Pancreas (tissue), 10 donors: ENCODE measurements at regions not wholly inside any gene's neighbourhood (a gene's known extent, or its start where the extent isn't known, plus 50 kb on each side); places are given as distances from the start of the nearest gene placed in this dataset.

Experiments
- ATAC-seq, 4 donors: fragments of 200-7000 bp; cut with Tn5 transposase; one replicate each; pipeline versions ENCODE4 v1.8.0 to v1.9.1; 2020; ENCODE audit warnings: mild to moderate bottlenecking in 4 of 4, moderate library complexity in 4 of 4
- DNase-seq, 6 donors: peaks; one replicate each; pipeline ENCODE4 v3.0.0-alpha.2; 2020
- FAIRE-seq: peaks from 2 replicates; lab custom pipeline; 2012; peaks lifted over from hg19 to GRCh38; lab: Jason Lieb, UNC
- H3K27ac ChIP-seq, 4 donors: fragments of 200-600 bp; sonication (generic); 1 replicate in 3 of 4; 2 replicates in 1 of 4; pipeline versions ENCODE4 v1.5.0 to v1.8.0; 2020
- H3K27me3 ChIP-seq, 4 donors: fragments of 200-600 bp; one replicate each; pipeline ENCODE4 v1.8.0; 2021
- H3K36me3 ChIP-seq, 3 donors: fragments of 200-600 bp; sonication (generic) in 1 of 3; one replicate each; pipeline versions ENCODE4 v1.5.0 to v1.8.0; 2020 to 2021
- H3K4me1 ChIP-seq, 3 donors: fragments of 200-600 bp; one replicate each; pipeline ENCODE4 v1.8.0; 2021
- H3K4me3 ChIP-seq, 4 donors: fragments of 200-600 bp; sonication (generic) in 2 of 4; one replicate each; pipeline versions ENCODE4 v1.5.0 to v1.8.0; 2020 to 2021
- H3K9me3 ChIP-seq, 4 donors: fragments of 200-600 bp; one replicate each; pipeline ENCODE4 v1.8.0; 2021
- WGBS, 2 donors: extraction: QIAGEN DNeasy Blood & Tissue Kit; methylation state at CpG; one replicate each; pipeline ENCODE4 v1.1.7; 2013; 5-methylcytosine and 5-hydroxymethylcytosine counted together
- intact Hi-C, 3 donors: fragments of 100-400 bp; cut with DNase I; formaldehyde crosslinking; loops; one replicate each; pipeline versions ENCODE4 v1.11.1 to v1.14.2; 2022
- TF ChIP-seq, protein P1 (sequence below), 4 donors: fragments of 200-600 bp; sonication (generic) in 3 of 4; IDR thresholded peaks; one replicate each; pipeline versions ENCODE4 v1.5.0 to v1.8.0; 2021; ENCODE audit warnings: antibody characterized with exemption in 4 of 4
- donor health status: healthy with polysubstance abuse.
- donor health status: DM: no; HTN: no; CAD: no; lungs with moderate emphysema.
- donor health status: DM: no; HTN: no; CAD: no.
- donor health status: control.
- donor health status: control.
- donor health status: Bipolar disorder and iron deficiency.
- donor health status: DM: yes; HTN: yes; CAD: no.
- donor health status: DM: no; HTN: no; CAD: no.
- donor health status: DM: no; HTN: no; CAD: no.
- donor health status: DM: yes; HTN: yes; CAD: no.

DNA sequence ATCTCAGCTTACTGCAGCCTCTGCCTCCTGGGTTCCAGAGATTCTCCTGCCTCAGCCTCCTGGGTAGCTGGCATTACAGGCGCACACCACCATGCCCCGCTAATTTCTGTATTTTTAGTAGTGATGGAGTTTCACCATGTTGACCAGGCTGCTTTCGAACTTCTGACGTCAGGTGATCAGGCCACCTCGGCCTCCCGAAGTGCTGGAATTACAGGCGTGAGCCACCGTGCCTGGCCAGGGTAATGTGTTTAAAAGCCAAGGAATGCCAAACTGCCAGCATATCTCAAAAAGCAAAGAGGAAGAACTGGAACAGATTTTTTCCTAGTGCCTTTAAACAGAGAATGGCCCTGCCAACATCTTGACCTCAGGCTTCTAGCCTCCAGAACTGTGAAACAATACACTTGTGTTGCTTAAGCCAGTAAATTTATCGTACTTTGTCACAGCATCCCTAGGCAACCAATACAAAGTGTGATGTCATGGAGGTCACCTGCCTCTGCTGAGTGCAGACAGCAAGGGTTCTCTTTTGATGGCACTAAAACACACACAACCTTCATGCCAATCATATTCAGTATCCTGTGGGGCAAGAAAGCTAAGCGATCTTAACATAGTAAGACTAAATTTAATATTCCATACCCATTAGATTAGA, 858.3 kb upstream of the TMPRSS15 start:
- WGBS, 2 donors = 75 to 80% methylated on average over 10 of the region's 10 CpGs
- Histone ChIP-seq H3K27me3 (no peaks in the 10 kb centered on the region), H3K36me3 (no peaks in the 10 kb centered on the region), H3K27ac (no peak overlapping the region), H3K9me3 (no peaks in the 10 kb centered on the region), H3K4me3 (no peak overlapping the region), H3K4me1 (no peaks in the 10 kb centered on the region)
- ATAC-seq = no peak
- DNase-seq = no peak
- no peak for FAIRE-seq
- intact Hi-C loops = no loop called here
- TF ChIP-seq, protein P1, sequence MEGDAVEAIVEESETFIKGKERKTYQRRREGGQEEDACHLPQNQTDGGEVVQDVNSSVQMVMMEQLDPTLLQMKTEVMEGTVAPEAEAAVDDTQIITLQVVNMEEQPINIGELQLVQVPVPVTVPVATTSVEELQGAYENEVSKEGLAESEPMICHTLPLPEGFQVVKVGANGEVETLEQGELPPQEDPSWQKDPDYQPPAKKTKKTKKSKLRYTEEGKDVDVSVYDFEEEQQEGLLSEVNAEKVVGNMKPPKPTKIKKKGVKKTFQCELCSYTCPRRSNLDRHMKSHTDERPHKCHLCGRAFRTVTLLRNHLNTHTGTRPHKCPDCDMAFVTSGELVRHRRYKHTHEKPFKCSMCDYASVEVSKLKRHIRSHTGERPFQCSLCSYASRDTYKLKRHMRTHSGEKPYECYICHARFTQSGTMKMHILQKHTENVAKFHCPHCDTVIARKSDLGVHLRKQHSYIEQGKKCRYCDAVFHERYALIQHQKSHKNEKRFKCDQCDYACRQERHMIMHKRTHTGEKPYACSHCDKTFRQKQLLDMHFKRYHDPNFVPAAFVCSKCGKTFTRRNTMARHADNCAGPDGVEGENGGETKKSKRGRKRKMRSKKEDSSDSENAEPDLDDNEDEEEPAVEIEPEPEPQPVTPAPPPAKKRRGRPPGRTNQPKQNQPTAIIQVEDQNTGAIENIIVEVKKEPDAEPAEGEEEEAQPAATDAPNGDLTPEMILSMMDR (IDR thresholded peaks at IDR 0.05) = no peak

DNA sequence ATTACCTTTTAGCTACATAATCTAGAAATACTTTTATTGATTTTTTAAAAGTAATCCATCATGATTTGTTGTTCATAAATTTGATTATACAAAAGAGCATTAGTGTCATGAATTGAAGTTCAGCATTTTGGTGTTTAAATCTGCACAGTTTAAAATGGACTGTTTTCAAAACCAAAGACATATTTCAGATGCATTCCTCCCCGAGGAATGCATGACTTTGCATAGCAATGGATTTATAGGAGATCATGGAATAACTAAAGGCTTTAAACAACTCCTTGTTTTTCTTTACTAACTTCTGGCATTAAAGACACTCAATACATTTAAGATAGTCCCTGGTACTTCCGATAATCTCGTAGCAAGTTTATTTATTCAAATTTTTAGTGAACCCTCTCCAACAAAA, 863.1 kb upstream of the TMPRSS15 start:
- Histone ChIP-seq H3K4me1 (no peaks in the 10 kb centered on the region), H3K27ac (no peak overlapping the region), H3K4me3 (no peak overlapping the region), H3K9me3 (no peaks in the 10 kb centered on the region), H3K27me3 (no peaks in the 10 kb centered on the region), H3K36me3 (no peaks in the 10 kb centered on the region)
- TF ChIP-seq, protein P1 (IDR thresholded peaks at IDR 0.05) = no peak
- DNase-seq (no peak), ATAC-seq (no peak), FAIRE-seq (no peak)
- 58 to 69% methylated on average over 3 of the region's 3 CpGs for WGBS, 2 donors
- intact Hi-C loops = no loop called here

DNA sequence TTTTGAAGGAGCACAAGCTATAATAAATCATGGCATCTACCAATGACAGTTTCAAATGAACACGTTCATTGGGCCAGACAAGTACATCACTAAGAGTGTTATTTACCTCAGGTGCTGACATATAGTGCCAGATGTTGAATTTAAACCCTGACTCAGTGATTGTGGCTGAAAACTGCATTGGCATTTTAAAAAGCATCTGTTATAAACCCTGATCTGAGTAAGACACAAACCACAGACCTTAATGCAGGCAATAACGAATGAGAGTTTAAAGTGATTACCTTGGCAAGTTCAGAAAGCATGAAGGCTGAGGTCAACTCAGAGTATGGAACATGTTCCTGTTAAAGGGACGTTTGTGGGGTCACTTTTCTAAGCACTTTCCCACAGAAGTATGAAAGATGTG, 865.1 kb upstream of the TMPRSS15 start:
- FAIRE-seq (no peak), DNase-seq (no peak), ATAC-seq (no peak)
- H3K4me1 ChIP-seq = no peaks in the 10 kb centered on the region
- no peaks in the 10 kb centered on the region for H3K27me3 ChIP-seq
- WGBS, 2 donors = 36 to 47% methylated on average over 3 of the region's 3 CpGs
- TF ChIP-seq, protein P1 (IDR thresholded peaks at IDR 0.05) = no peak
- H3K27ac ChIP-seq = no peak overlapping the region
- no peaks in the 10 kb centered on the region for H3K36me3 ChIP-seq
- no peak overlapping the region for H3K4me3 ChIP-seq
- intact Hi-C loops = no loop called here
- no peaks in the 10 kb centered on the region for H3K9me3 ChIP-seq

DNA sequence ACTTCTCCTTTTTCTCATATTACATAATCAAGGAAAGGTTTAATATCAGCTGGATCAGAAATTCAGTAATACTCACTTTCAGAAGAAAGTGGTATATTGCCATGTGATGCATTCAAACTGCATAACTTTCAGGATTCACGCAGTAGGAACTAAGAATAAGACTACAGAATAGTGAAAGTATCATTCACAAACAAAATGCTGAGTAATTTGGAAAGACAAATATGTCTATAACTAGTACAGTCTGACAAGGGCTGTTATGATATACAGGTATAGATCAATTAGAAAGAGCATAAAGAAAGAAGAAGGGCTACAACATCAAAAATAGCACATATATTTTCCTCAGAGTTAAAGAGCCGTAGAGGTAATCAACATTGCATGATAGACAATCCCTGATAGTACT, 871.5 kb upstream of the TMPRSS15 start:
- H3K27ac ChIP-seq = no peak overlapping the region
- no peaks in the 10 kb centered on the region for H3K4me1 ChIP-seq
- H3K9me3 ChIP-seq = no peaks in the 10 kb centered on the region
- DNase-seq = no peak
- H3K4me3 ChIP-seq = no peak overlapping the region
- no peak for ATAC-seq
- TF ChIP-seq, protein P1 (IDR thresholded peaks at IDR 0.05) = no peak
- H3K36me3 ChIP-seq = no peaks in the 10 kb centered on the region
- WGBS, 2 donors = 65 to 74% methylated on average over 2 of the region's 2 CpGs
- FAIRE-seq = no peak
- intact Hi-C loops = no loop called here
- no peaks in the 10 kb centered on the region for H3K27me3 ChIP-seq

DNA sequence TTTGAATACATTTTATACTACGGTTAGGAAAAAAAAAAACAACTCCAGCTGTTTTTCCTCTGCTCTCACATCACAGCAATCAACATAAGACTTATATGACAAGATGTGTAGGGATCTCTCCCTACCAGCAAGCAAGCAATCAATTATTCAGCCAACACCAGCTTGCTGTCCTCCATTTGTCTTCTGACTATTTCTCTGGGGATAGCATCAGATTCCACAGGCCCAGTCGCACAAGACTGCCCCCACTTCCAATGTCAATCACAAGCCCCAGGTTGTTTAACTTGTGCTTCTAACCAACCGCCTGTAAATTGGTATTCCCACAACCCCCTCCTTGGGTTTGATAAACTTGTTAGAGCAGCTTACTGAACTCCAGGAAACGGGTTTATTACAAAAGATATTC, 873.1 kb upstream of the TMPRSS15 start:
- Histone ChIP-seq H3K27me3 (no peaks in the 10 kb centered on the region), H3K36me3 (no peaks in the 10 kb centered on the region), H3K4me1 (no peaks in the 10 kb centered on the region), H3K27ac (no peak overlapping the region), H3K9me3 (no peaks in the 10 kb centered on the region), H3K4me3 (no peak overlapping the region)
- intact Hi-C loops = no loop called here
- FAIRE-seq (no peak), DNase-seq (no peak), ATAC-seq (no peak)
- WGBS, 2 donors = 57 to 62% methylated on average over 4 of the region's 4 CpGs
- TF ChIP-seq, protein P1 (IDR thresholded peaks at IDR 0.05) = no peak
